GM19240 (cell line): ENCODE measurements at regions not wholly inside any gene's neighbourhood (a gene's known extent, or its start where the extent isn't known, plus 50 kb on each side); places are given as distances from the start of the nearest gene placed in this dataset.
"Not testable (repeated sequence)": the region's sequence is repeated elsewhere in the genome, so short reads cannot be mapped to it uniquely, and the experiment has no call there.

Source experiments
- DNase-seq: peaks from one replicate; pipeline ENCODE4 v3.0.0; 2011; ENCODE audit warnings: low spot score; ENCODE audit not compliant: insufficient read length

DNA sequence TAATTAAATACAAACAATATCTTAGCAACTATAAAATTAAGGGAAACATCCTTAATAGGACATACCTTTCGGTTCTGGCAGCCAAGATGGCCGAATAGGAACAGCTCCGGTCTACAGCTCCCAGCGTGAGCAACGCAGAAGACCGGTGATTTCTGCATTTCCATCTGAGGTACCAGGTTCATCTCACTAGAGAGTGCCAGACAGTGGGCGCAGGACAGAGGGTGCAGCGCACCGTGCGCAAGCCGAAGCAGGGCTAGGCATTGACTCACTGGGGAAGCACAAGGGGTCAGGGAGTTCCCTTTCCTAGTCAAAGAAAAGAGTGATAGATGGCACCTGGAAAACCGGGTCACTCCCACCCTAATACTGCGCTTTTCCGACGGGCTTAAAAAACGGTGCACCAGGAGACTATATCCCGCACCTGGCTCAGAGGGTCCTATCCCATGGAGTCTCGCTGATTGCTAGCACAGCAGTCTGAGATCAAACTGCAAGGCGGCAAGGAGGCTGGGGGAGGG lies 782.3 kb downstream of the FLRT2 start:
- not testable (repeated sequence) for DNase-seq

DNA sequence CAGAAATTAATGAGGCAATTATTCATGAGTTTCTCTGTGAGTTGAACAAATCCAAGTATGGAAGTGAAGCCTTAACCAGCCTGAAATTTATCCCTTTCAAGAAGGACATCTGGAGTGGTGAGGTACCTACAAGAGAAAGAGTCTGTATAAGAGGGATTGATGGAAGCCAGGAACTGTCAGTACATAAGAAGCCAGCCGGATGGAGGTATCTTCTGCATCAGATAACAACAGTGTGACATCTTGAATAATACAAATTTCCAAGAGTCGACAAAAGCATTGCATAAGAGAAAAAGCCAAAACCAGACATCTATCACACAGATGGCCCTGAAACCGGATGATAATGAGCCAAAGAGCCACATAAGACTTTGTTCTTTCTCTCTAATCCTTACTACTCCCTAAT lies 781.2 kb downstream of the FLRT2 start:
- DNase-seq = no peak

DNA sequence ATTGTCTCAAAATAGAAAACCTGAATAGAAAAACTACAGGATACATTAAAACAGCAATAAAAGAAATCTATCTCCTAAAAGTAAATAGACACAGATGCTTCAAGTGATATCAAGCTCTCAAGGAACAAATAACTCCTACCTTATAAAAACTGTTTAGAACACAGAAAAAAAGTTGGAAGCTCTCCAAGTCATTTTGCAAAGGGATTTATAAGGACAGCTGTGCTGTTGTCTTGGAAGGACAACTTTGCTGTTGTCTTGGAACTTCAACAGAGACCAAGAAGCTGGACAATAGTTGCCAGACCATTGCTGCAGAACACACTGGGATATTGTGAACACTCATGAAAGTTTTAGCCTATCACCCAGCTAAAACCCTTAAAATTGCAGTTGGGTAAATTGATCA lies 780.7 kb downstream of the FLRT2 start:
- no peak for DNase-seq

DNA sequence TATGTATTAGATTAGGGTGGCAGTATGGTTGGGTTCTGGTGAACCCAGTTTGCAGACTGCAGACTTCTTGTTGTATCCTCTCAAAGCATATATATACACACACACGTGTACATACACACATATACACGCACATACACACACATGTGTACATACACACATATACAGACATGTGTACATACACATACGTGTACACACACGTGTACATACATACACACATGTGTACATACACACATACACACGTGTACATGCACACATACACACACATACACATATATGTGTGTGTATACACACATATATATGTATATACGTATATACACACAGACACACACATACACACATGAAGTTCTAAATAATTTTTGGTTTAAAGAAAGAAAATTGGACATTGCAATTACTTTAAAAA lies 780.2 kb downstream of the FLRT2 start:
- no peak for DNase-seq

GRCh38 chr14:86305058-86305457 lies 775.1 kb downstream of the FLRT2 start:
- DNase-seq = no peak

- DNase-seq = no peak
Observed at GRCh38 chr14:86299994-86300393, 770.0 kb downstream of the FLRT2 start.

DNA sequence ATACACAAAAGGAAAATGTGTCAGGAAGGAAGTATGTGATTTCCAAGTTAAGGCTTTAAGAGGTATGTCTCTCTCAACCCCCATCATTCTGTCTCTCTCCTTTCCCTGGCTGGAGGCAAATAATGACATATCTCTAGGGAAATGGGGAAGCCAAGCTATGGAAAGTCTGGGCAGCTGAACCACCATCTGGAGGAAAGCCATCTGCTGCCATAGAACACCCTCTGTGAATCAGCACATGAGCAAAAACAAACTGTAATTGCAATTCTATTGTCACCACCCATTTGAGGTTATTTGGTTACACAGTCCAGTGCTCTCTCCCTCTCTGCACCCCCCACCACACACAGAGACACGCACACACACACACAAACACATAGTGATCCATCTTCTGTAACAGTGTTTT lies 766.2 kb downstream of the FLRT2 start:
- no peak for DNase-seq

GRCh38 chr14:86288336-86288735 lies 758.4 kb downstream of the FLRT2 start:
- DNase-seq = no peak

DNA sequence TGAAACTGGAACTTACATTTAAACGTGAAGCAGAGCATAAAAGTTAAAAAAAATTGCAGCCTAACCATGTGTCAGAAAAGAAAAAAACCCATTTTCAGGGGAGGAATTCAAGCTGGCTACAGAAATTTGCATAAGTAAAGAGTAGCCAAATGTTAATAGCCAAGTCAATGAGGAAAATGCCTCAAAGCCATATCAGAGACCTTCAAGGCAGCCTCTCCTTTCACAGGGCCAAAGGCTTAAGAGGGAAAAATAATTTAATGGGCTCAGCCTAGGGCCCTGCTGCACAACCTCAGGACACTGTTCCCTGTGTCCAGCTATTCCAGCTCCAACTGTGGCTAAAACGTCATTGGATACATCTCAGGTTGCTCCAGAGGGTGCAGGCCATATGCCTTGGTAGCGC lies 749.5 kb downstream of the FLRT2 start:
- DNase-seq = no peak

- DNase-seq = no peak
Observed at GRCh38 chr14:86257973-86258372, 728.0 kb downstream of the FLRT2 start.

- DNase-seq = no peak
Observed at GRCh38 chr14:86243158-86243557, 713.2 kb downstream of the FLRT2 start.

DNA sequence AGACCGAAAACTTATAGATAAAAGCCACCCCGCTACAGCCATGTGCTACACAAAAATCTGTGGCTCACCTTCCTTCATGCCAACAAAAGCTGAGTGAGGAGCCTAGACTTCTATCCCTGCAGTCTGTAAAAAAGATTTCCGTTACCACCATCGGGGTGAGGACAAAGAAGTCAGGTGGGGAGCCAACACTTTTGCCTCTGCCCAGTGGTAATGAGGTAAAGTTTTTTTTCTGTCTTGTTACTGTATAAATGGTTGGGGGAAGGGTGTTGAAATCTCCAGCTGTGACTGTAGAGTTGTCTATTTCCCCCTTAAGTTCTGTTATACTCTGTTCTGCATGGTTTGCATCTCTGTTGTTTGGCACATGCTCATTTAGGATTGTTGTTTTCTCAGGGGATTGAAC lies 707.8 kb downstream of the FLRT2 start:
- no peak for DNase-seq

GRCh38 chr14:86221755-86222154 lies 691.8 kb downstream of the FLRT2 start:
- DNase-seq = no peak

DNA sequence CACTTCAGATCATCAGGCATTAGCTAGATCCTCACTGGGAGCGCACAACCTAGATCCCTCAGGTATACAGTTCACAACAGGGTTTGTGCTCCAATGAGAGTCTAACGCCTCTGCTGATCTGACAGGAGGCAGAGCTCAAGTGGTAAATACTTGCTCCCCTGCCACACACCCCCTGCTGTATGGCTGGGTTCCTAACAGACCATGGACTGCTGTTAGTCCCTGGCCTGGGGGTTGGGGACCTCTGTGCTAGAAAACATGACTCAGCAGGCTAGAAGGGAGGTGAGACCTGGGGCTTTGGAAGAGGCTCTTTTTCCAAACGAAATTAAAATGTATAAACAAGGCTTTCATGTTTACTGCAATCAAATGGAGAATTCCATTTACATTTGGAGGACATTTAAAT lies 691.1 kb downstream of the FLRT2 start:
- DNase-seq = no peak

DNA sequence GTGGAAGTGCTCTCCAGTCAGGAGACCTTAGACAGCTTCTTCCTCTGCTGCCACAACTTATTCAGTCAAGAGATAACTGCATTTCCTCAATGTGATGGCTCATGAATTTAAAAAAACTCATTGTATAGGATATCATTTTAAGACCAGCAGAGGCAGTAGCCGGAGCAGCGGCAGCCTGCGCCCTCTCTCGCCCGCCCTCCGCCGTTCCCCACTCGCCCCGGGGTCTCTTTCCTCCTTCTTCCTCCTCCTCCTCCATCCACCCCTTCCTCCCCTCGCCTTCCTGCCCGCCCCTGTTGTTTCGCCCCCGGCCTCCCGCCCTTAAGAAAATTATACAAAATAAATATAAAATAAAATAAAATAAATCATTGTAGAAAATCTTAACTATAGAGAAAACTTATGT lies 687.6 kb downstream of the FLRT2 start:
- DNase-seq = no peak

GRCh38 chr14:86203843-86204242 lies 673.9 kb downstream of the FLRT2 start:
- DNase-seq = no peak

GRCh38 chr14:86196471-86196870 lies 666.5 kb downstream of the FLRT2 start:
- DNase-seq = no peak

- no peak for DNase-seq
Observed at GRCh38 chr14:86193756-86194155, 663.8 kb downstream of the FLRT2 start.

DNA sequence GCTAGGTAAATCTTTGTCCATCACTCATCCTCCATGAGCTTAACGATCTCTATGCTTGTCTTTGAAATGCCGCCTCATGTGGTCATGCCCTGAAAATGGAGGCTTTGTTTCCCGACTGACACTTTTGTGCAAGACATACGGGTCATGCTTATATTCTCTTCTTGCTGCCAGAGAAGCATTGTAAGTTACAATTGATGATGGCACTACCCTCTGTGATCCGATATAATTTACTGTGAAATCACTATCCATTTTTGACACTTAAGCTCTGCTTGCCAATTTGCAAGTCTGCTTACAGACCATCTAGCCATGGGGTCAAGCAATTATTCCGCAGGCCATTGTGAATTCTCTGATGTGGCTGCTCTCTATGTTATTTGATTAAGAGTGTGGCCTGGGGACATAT lies 650.0 kb downstream of the FLRT2 start:
- no peak for DNase-seq

GRCh38 chr14:86168371-86168770 lies 638.4 kb downstream of the FLRT2 start:
- DNase-seq = no peak

DNA sequence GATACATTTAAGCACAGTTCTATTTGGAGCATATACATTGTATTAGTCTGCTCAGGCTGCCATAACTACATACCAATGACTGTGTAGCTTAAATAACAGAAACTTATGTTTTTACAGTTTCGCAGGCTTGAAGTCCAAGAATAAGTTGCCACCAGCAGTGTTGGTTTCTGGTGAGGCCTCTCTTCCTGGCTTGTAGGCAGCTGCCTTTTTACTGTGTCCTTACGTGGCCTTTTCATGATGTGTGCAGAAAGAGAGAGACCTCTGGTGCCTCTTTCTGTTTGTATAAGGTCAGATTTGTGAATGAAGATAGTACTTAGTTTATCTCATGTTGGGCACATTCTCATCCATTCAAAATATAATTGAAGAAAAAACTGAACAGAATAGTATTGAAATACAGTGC lies 636.6 kb downstream of the FLRT2 start:
- no peak for DNase-seq

GRCh38 chr14:86153480-86153879 lies 623.5 kb downstream of the FLRT2 start:
- no peak for DNase-seq

DNA sequence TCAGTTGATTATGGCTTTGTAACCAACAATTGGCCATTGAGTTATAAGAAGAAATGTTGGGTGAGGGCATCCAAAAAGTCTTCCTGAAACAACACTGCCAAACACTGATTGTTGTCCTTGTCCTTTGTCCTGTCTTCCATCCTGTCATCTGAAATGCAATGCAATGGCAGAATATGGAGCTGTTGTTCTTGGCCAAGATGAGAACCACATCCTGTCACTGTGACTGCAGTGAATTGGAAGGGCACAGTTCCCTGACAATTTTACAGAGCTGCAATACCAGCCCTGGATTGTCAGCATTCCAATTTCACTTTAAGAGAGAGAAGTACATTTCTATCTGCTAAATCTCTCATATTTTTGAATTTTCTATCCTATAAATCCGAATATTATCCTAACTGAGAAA lies 613.3 kb downstream of the FLRT2 start:
- DNase-seq = no peak

DNA sequence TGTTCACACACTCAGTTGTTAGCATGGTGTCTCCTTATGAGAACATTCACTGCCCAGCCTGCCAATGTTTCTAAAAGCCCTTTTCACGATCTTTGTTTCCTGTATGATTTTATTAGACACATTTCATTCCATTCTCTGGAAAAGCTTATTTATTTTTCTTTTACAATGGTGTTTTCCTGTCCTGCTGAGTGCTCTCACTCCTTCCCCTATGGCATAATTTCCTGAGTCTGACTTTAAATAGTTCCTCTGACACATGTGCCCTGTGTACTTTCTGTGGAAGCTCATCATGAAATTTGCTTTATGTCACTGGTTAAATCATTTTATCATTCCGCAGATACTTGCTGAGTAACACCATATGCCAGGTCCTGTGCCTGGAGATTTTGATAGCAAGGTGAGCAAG lies 612.0 kb downstream of the FLRT2 start:
- DNase-seq = no peak
